T-cell (primary cell): ENCODE measurements at regions not wholly inside any gene's neighbourhood (a gene's known extent, or its start where the extent isn't known, plus 50 kb on each side); places are given as distances from the start of the nearest gene placed in this dataset.

Experiments used
- ATAC-seq, 4 experiments: fragments of 200-7000 bp in 3 of 4; fragments of 150-1000 bp in 1 of 4; cut with Tn5 transposase; replicated peaks in 1 of 4; 1 replicate in 3 of 4; 2 replicates in 1 of 4; pipeline ENCODE4 v1.10.0; 2021; ENCODE audit warnings: moderate library complexity in 3 of 4, mild to moderate bottlenecking in 2 of 4, moderate number of reproducible peaks in 1 of 4
- CTCF ChIA-PET, 2 donors: fragments of 300-600 bp; sonication (Branson Sonifier 250); formaldehyde crosslinking; loops; one replicate each; lab custom pipeline; 2022; ENCODE audit warnings: antibody characterized with exemption in 2 of 2; lab: Charles Lee
- POLR2A ChIA-PET, 2 donors: fragments of 300-600 bp; sonication (Branson Sonifier 250); formaldehyde crosslinking; loops; one replicate each; lab custom pipeline; 2022; ENCODE audit warnings: antibody characterized with exemption in 2 of 2; lab: Charles Lee
- DNase-seq, 35 experiments: peaks; one replicate each; pipeline versions ENCODE4 v3.0.0 to v3.0.0-alpha.2; 2013 to 2023
- H3K27ac ChIP-seq: one replicate; pipeline ENCODE4 v1.5.1; 2013; ENCODE audit warnings: low read length
- H3K27me3 ChIP-seq, 2 experiments: replicated peaks in 1 of 2; 1 replicate in 1 of 2; 2 replicates in 1 of 2; pipeline versions ENCODE4 v1.6.1 to v1.7.0; 2013; ENCODE audit warnings: low read length in 1 of 2, mixed read lengths in 1 of 2; ENCODE audit not compliant: control insufficient read depth in 2 of 2, insufficient read depth in 2 of 2; ENCODE audit errors: extremely low read depth in 1 of 2
- H3K36me3 ChIP-seq, 2 donors: 1 replicate in 1 of 2; 2 replicates in 1 of 2; pipeline versions ENCODE4 v1.6.1 to v1.7.0; 2013; ENCODE audit warnings: low read length in 1 of 2; ENCODE audit not compliant: control insufficient read depth in 2 of 2, insufficient read depth in 1 of 2; ENCODE audit errors: extremely low read depth in 1 of 2
- H3K4me1 ChIP-seq, 2 experiments: 1 replicate in 1 of 2; 2 replicates in 1 of 2; pipeline versions ENCODE4 v1.6.1 to v1.7.0; 2013; ENCODE audit warnings: low read length in 2 of 2, mixed read lengths in 1 of 2; ENCODE audit not compliant: insufficient read depth in 2 of 2, control insufficient read depth in 1 of 2; ENCODE audit errors: extremely low read depth in 1 of 2
- H3K4me3 ChIP-seq, 2 donors: 1 replicate in 1 of 2; 2 replicates in 1 of 2; pipeline versions ENCODE4 v1.5.1 to v1.7.0; 2013; ENCODE audit warnings: mild to moderate bottlenecking in 2 of 2, low read length in 1 of 2, moderate library complexity in 1 of 2; ENCODE audit not compliant: control insufficient read depth in 1 of 2; ENCODE audit errors: extremely low read depth in 1 of 2
- H3K9me3 ChIP-seq: 2 replicates; pipeline ENCODE4 v1.7.0; 2013
- H3K27ac Mint-ChIP-seq, 2 donors: one replicate each; pipeline ENCODE4 v1.8.0; 2020 to 2021; ENCODE audit warnings: mild to moderate bottlenecking in 2 of 2, mixed read lengths in 2 of 2
- H3K27me3 Mint-ChIP-seq, 2 donors: one replicate each; pipeline ENCODE4 v1.8.0; 2021 to 2022; ENCODE audit warnings: mixed read lengths in 2 of 2
- H3K36me3 Mint-ChIP-seq: one replicate; pipeline ENCODE4 v1.8.0; 2021; ENCODE audit warnings: mixed read lengths
- H3K4me1 Mint-ChIP-seq, 3 donors: one replicate each; pipeline ENCODE4 v1.8.0; 2020 to 2022; ENCODE audit warnings: mixed read lengths in 3 of 3, mild to moderate bottlenecking in 1 of 3
- H3K4me3 Mint-ChIP-seq, 3 donors: one replicate each; pipeline ENCODE4 v1.8.0; 2020 to 2022; ENCODE audit warnings: mild to moderate bottlenecking in 3 of 3, mixed read lengths in 3 of 3, moderate library complexity in 3 of 3
- H3K9me3 Mint-ChIP-seq, 3 donors: one replicate each; pipeline ENCODE4 v1.8.0; 2020 to 2022; ENCODE audit warnings: mixed read lengths in 3 of 3
- WGBS: methylation state at CpG from one replicate; pipeline ENCODE4 v1.1.5; 2013; ENCODE audit warnings: missing lambda C conversion rate; ENCODE audit not compliant: insufficient coverage; 5-methylcytosine and 5-hydroxymethylcytosine counted together

GRCh38 chr21:24308183-24308582, 1299.1 kb downstream of the MRPL39 start:
- POLR2A ChIA-PET, result no interaction called here
- H3K36me3 ChIP-seq, result no peaks in the 10 kb centered on the region
- CTCF ChIA-PET, result no interaction called here
- no peak overlapping the region for H3K27ac ChIP-seq
- H3K27me3 Mint-ChIP-seq, result no peaks in the 10 kb centered on the region
- no peaks in the 10 kb centered on the region for H3K36me3 Mint-ChIP-seq
- H3K4me1 Mint-ChIP-seq, result peaks cover 0 to 8% (median 0%) of the 10 kb centered on the region in 3 donors
- H3K27me3 ChIP-seq, result no peaks in the 10 kb centered on the region
- H3K4me1 ChIP-seq, result no peaks in the 10 kb centered on the region
- no peak overlapping the region for H3K27ac Mint-ChIP-seq
- DNase-seq (no peak), ATAC-seq (no peak)
- no peaks in the 10 kb centered on the region for H3K9me3 ChIP-seq
- H3K4me3 Mint-ChIP-seq, result no peak overlapping the region
- H3K9me3 Mint-ChIP-seq, result no peaks in the 10 kb centered on the region
- H3K4me3 ChIP-seq, result no peak overlapping the region

DNA sequence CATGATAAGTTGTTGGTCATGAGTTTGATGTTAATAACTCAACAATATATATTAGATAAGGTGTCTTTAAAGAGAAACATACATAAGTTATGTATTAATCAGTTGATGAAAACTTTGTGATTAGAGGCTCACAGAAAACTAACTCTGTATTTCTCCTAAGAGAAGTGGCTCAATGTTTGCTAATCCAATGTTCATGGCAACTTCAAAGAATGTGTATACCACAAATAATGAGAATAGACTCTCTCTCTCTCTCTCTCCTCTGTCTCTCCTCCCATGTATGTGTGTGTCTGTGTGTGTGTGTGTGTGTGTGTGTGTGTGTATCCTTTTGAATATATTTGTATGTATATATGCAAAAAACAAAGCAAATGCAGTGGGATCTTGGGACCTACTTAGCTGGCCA, 1304.9 kb downstream of the MRPL39 start:
- Histone ChIP-seq H3K9me3 (no peaks in the 10 kb centered on the region), H3K36me3 (no peaks in the 10 kb centered on the region), H3K27me3 (no peaks in the 10 kb centered on the region), H3K27ac (no peak overlapping the region), H3K4me1 (peaks cover 0 to 2% of the 10 kb centered on the region in 2 experiments), H3K4me3 (no peak overlapping the region)
- ChIA-PET CTCF (no interaction called here), POLR2A (no interaction called here)
- Mint-ChIP-seq H3K27ac (no peak overlapping the region), H3K4me3 (no peak overlapping the region), H3K4me1 (peaks cover 0 to 8% (median 0%) of the 10 kb centered on the region in 3 donors), H3K9me3 (no peaks in the 10 kb centered on the region), H3K27me3 (no peaks in the 10 kb centered on the region), H3K36me3 (no peaks in the 10 kb centered on the region)
- no peak for DNase-seq
- no peak for ATAC-seq

GRCh38 chr21:24298040-24298439, 1309.2 kb downstream of the MRPL39 start:
- no peaks in the 10 kb centered on the region for H3K36me3 Mint-ChIP-seq
- no peak for DNase-seq
- no peak for ATAC-seq
- H3K4me1 Mint-ChIP-seq, result no peaks in the 10 kb centered on the region
- no CpG with 5 or more reads among the region's 1 CpG for WGBS
- H3K9me3 Mint-ChIP-seq, result no peaks in the 10 kb centered on the region
- ChIA-PET POLR2A (no interaction called here), CTCF (no interaction called here)
- H3K27ac ChIP-seq, result no peak overlapping the region
- H3K4me3 ChIP-seq, result no peak overlapping the region
- H3K27me3 Mint-ChIP-seq, result no peaks in the 10 kb centered on the region
- no peaks in the 10 kb centered on the region for H3K9me3 ChIP-seq
- H3K4me3 Mint-ChIP-seq, result no peak overlapping the region
- H3K27ac Mint-ChIP-seq, result no peak overlapping the region
- no peaks in the 10 kb centered on the region for H3K36me3 ChIP-seq
- no peaks in the 10 kb centered on the region for H3K27me3 ChIP-seq
- H3K4me1 ChIP-seq, result peaks cover 0 to 2% of the 10 kb centered on the region in 2 experiments

DNA sequence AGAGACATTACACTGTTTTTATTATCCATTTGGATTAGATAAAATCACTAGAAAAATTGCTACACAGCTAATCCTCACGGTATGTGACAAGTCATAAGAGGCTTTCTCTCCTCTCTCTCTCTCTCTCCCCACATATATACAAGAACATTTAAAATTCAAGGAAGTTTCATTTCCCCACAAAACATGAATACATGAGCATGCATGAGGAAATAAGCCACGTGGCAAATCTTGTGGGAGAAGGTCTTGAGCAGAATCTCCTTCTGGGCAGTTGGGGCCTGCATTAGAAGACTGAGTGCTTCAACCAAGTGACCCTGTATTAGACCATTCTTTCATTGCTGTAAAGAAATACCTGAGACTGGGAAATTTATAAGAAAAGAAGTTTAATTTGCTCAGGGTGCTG, 1313.1 kb downstream of the MRPL39 start:
- ATAC-seq (no peak), DNase-seq (no peak)
- Mint-ChIP-seq H3K4me1 (peaks cover 5 to 11% (median 9%) of the 10 kb centered on the region in 3 donors), H3K27me3 (no peaks in the 10 kb centered on the region), H3K27ac (no peak overlapping the region), H3K36me3 (no peaks in the 10 kb centered on the region), H3K9me3 (no peaks in the 10 kb centered on the region), H3K4me3 (no peak overlapping the region)
- Histone ChIP-seq H3K27ac (no peak overlapping the region), H3K9me3 (no peaks in the 10 kb centered on the region), H3K27me3 (no peaks in the 10 kb centered on the region), H3K4me1 (peaks cover 0 to 13% of the 10 kb centered on the region in 2 experiments), H3K36me3 (no peaks in the 10 kb centered on the region), H3K4me3 (no peak overlapping the region)
- ChIA-PET CTCF (no interaction called here), POLR2A (no interaction called here)
- 0% methylated on average over 1 of the region's 2 CpGs for WGBS

DNA sequence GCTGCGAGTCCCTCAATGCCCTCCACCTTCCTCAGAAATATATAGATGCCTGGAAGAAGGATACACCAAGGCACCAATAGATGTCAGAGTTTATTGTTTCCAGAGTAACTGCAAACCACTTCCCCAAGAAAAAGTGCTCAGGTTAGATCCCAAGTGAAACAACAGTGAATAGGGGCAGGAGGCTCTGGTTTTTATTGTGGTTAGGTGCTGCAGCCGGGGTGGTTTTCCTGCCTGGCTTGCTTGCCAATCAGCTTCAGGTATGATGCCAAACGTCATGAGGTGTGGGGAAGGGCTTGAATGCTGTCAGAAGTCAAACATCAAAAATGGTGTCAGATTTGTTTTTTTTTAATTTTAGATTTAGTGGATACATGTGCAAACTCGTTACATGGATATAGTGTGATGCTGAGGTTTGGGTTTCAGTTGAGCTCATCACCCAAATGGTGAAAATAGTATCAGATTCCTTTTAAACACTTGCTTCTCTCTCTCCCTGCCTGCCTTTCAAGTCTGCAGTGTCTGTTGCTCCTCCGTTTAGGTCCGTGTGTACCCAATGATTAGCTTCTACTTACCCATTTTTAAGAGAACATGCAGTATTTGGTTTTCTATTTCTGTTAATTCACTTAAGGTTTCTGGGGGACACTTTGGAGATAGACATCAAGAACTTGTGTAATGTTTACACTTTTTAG, 1317.0 kb downstream of the MRPL39 start:
- H3K4me1 ChIP-seq, result peaks cover 0 to 15% of the 10 kb centered on the region in 2 experiments
- Mint-ChIP-seq H3K36me3 (no peaks in the 10 kb centered on the region), H3K27me3 (no peaks in the 10 kb centered on the region), H3K4me1 (peaks cover 5 to 11% (median 9%) of the 10 kb centered on the region in 3 donors), H3K4me3 (peak overlapping the region in 2 of 3 donors; percentile 58 to 62), H3K9me3 (no peaks in the 10 kb centered on the region), H3K27ac (peak overlapping the region in 1 of 2 donors; percentile 42)
- POLR2A ChIA-PET, result no interaction called here
- 0% methylated on average over 2 of the region's 6 CpGs for WGBS
- ATAC-seq (peak; percentile 45 to 99 (median 89)), DNase-seq (peak in 34 of 35 experiments; percentile 1 to 70 (median 38))
- H3K27me3 ChIP-seq, result no peaks in the 10 kb centered on the region
- no peaks in the 10 kb centered on the region for H3K36me3 ChIP-seq
- H3K9me3 ChIP-seq, result no peaks in the 10 kb centered on the region
- CTCF ChIA-PET, result interaction anchor here in 1 of 2 donors (0.6 kb wide), 1 partner anchor 26 kb away, joined by 3 read pairs; no protein-coding TSS in a partner anchor
- no peak overlapping the region for H3K4me3 ChIP-seq
- no peak overlapping the region for H3K27ac ChIP-seq

DNA sequence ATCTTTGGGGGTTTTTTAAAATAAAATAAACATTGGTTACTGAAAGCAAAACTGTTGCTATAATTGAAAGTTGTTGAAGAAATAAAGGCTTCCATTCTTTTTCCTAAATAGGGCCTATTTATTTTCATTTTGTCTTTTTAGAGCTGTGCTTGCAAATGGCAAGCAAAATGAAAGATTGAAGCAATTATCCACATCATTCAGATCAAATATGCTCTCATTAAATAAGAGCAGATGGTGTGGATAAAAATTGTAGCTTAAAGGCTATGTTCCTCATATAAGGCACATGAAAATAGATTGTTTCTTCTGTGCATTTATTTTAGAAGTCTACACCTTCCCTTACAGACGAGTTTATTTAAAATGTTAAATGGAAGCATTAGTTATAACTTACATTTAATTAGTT, 1317.7 kb downstream of the MRPL39 start:
- H3K36me3 Mint-ChIP-seq, result no peaks in the 10 kb centered on the region
- no peak overlapping the region for H3K4me3 Mint-ChIP-seq
- H3K4me3 ChIP-seq, result no peak overlapping the region
- ATAC-seq (no peak), DNase-seq (no peak)
- no peaks in the 10 kb centered on the region for H3K27me3 Mint-ChIP-seq
- no CpG with 5 or more reads among the region's 1 CpG for WGBS
- ChIA-PET POLR2A (no interaction called here), CTCF (no interaction called here)
- peaks cover 0 to 15% of the 10 kb centered on the region in 2 experiments for H3K4me1 ChIP-seq
- no peak overlapping the region for H3K27ac Mint-ChIP-seq
- no peaks in the 10 kb centered on the region for H3K9me3 Mint-ChIP-seq
- no peaks in the 10 kb centered on the region for H3K27me3 ChIP-seq
- H3K4me1 Mint-ChIP-seq, result peaks cover 5 to 11% (median 9%) of the 10 kb centered on the region in 3 donors
- H3K27ac ChIP-seq, result no peak overlapping the region
- no peaks in the 10 kb centered on the region for H3K36me3 ChIP-seq
- no peaks in the 10 kb centered on the region for H3K9me3 ChIP-seq
